ENCODE measurements at regions not wholly inside any gene's neighbourhood (a gene's known extent, or its start where the extent isn't known, plus 50 kb on each side); places are given as distances from the start of the nearest gene placed in this dataset.
A peak's percentile ranks its signal among the peaks of the same experiment; 100 is the strongest.
"Not testable (repeated sequence)": the region's sequence is repeated elsewhere in the genome, so short reads cannot be mapped to it uniquely, and the experiment has no call there.

GRCh38 chr3:147299656-147300055 is 106.7 kb downstream of the ZIC4 start:
- Histone ChIP-seq H3K9me3 (ENCODE audit: control insufficient read depth, insufficient read depth, low read depth, low read length) (no peaks in the 10 kb centered on the region), H3K4me3 (ENCODE audit: low read depth, low read length) (no peak overlapping the region), H3K36me3 (ENCODE audit: control insufficient read depth, insufficient read depth, low read length) (no peaks in the 10 kb centered on the region), H3K4me1 (ENCODE audit: control insufficient read depth, insufficient read depth, low read length) (peaks cover 7% of the 10 kb centered on the region; the same call in 1 of the 2 replicates), H3K27me3 (ENCODE audit: control insufficient read depth, insufficient read depth, low read length) (no peaks in the 10 kb centered on the region), H3K9ac (ENCODE audit: low read length) (no peak overlapping the region), H3K27ac (ENCODE audit: low read depth, low read length) (no peak overlapping the region)

DNA sequence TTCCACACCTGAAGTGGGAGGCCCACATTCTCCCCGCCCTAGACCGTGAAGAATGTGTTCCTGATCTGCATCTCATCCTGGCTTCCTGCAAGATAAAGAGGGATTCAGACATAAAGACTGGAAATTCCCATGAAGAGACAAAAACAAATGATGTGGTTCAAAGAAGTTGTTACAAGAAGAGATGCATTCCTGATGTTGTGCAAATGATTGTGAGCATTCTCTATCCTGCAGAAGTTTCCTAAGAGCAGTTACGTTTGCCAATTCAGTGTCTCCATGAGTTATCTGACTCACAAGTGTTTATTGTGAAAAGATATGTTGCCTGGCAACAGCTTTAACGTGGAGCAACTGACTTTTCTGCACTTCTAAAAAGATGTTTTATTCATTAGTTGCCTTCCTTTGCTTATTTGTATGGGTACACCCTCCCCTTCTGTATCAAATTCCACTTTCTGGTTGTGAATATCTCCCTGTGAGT is 107.8 kb downstream of the ZIC4 start:
- no peaks in the 10 kb centered on the region for H3K27me3 ChIP-seq (ENCODE audit: control insufficient read depth, insufficient read depth, low read length)
- H3K4me1 ChIP-seq (ENCODE audit: control insufficient read depth, insufficient read depth, low read length) = peaks cover 7% of the 10 kb centered on the region; the same call in 1 of the 2 replicates
- no peak overlapping the region for H3K9ac ChIP-seq (ENCODE audit: low read length)
- H3K36me3 ChIP-seq (ENCODE audit: control insufficient read depth, insufficient read depth, low read length) = no peaks in the 10 kb centered on the region
- H3K4me3 ChIP-seq (ENCODE audit: low read depth, low read length) = no peak overlapping the region
- H3K9me3 ChIP-seq (ENCODE audit: control insufficient read depth, insufficient read depth, low read depth, low read length) = no peaks in the 10 kb centered on the region
- H3K27ac ChIP-seq (ENCODE audit: low read depth, low read length) = 0 out of 2 replicates have a peak overlapping the region, but pooled peaks have one; percentile 8

DNA sequence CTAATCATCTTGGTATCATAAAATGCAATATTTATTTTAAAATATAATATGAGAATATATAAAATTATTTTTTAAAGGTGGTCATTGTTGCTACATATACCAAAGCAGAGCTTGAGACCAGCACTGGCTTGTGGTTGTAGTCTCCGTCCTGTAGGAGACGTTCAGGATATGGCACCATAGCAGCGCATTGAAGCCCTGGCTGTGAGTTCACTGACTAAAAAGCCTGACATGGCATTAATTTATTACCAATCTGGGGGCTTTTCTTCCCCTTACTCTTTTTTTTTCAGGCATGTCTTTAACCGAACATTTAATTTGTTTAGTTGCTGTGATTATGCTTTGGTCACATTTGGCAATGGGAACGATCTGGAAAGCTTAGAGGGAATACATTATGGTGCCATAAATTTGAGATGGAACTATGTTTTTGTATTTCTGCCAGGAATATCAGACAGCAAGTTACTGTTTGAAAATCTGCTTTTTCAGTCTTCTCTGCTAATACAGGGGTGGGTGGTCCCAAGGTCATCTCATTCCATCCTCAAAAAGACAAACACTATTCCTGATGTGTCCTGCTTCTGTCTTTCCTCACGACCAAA is 108.5 kb downstream of the ZIC4 start:
- Histone ChIP-seq H3K9me3 (ENCODE audit: control insufficient read depth, insufficient read depth, low read depth, low read length) (no peaks in the 10 kb centered on the region), H3K27me3 (ENCODE audit: control insufficient read depth, insufficient read depth, low read length) (no peaks in the 10 kb centered on the region), H3K4me1 (ENCODE audit: control insufficient read depth, insufficient read depth, low read length) (peaks cover 7% of the 10 kb centered on the region; the same call in 1 of the 2 replicates), H3K4me3 (ENCODE audit: low read depth, low read length) (no peak overlapping the region), H3K36me3 (ENCODE audit: control insufficient read depth, insufficient read depth, low read length) (no peaks in the 10 kb centered on the region), H3K9ac (ENCODE audit: low read length) (no peak overlapping the region), H3K27ac (ENCODE audit: low read depth, low read length) (no peak overlapping the region)

DNA sequence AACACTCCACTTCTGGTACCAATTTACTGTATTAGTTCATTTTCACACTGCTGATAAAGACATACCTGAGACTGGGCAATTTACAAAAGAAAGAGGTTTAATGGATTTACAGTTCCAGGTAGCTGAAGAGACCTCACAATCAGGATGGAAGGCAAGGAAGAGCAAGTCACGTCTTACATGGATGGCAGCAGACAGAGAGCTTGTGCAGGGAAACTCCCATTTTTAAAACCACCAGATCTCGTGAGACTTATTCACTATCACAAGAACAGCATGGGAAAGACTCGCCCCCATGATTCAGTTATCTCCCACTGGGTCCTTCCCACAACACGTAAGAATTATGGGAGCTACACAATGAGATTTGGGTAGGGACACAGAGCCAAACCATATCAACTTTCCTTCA is 119.0 kb downstream of the ZIC4 start:
- not testable (repeated sequence) for H3K9me3 ChIP-seq (ENCODE audit: control insufficient read depth, insufficient read depth, low read depth, low read length); H3K36me3 ChIP-seq (ENCODE audit: control insufficient read depth, insufficient read depth, low read length); H3K4me3 ChIP-seq (ENCODE audit: low read depth, low read length); H3K27me3 ChIP-seq (ENCODE audit: control insufficient read depth, insufficient read depth, low read length); H3K4me1 ChIP-seq (ENCODE audit: control insufficient read depth, insufficient read depth, low read length); H3K9ac ChIP-seq (ENCODE audit: low read length); H3K27ac ChIP-seq (ENCODE audit: low read depth, low read length)

GRCh38 chr3:147269907-147270306 is 136.4 kb downstream of the ZIC4 start:
- no peaks in the 10 kb centered on the region for H3K27me3 ChIP-seq (ENCODE audit: control insufficient read depth, insufficient read depth, low read length)
- H3K9ac ChIP-seq (ENCODE audit: low read length) = no peak overlapping the region
- no peaks in the 10 kb centered on the region for H3K36me3 ChIP-seq (ENCODE audit: control insufficient read depth, insufficient read depth, low read length)
- no peaks in the 10 kb centered on the region for H3K4me1 ChIP-seq (ENCODE audit: control insufficient read depth, insufficient read depth, low read length)
- H3K4me3 ChIP-seq (ENCODE audit: low read depth, low read length) = no peak overlapping the region
- H3K27ac ChIP-seq (ENCODE audit: low read depth, low read length) = no peak overlapping the region
- H3K9me3 ChIP-seq (ENCODE audit: control insufficient read depth, insufficient read depth, low read depth, low read length) = no peaks in the 10 kb centered on the region; the same call in 1 of the 2 replicates

- Histone ChIP-seq H3K4me3 (ENCODE audit: low read depth, low read length) (no peak overlapping the region), H3K9ac (ENCODE audit: low read length) (no peak overlapping the region), H3K27ac (ENCODE audit: low read depth, low read length) (no peak overlapping the region), H3K36me3 (ENCODE audit: control insufficient read depth, insufficient read depth, low read length) (no peaks in the 10 kb centered on the region), H3K9me3 (ENCODE audit: control insufficient read depth, insufficient read depth, low read depth, low read length) (no peaks in the 10 kb centered on the region), H3K4me1 (ENCODE audit: control insufficient read depth, insufficient read depth, low read length) (no peaks in the 10 kb centered on the region), H3K27me3 (ENCODE audit: control insufficient read depth, insufficient read depth, low read length) (no peaks in the 10 kb centered on the region)
Observed at GRCh38 chr3:147267434-147267833, 138.9 kb downstream of the ZIC4 start.

DNA sequence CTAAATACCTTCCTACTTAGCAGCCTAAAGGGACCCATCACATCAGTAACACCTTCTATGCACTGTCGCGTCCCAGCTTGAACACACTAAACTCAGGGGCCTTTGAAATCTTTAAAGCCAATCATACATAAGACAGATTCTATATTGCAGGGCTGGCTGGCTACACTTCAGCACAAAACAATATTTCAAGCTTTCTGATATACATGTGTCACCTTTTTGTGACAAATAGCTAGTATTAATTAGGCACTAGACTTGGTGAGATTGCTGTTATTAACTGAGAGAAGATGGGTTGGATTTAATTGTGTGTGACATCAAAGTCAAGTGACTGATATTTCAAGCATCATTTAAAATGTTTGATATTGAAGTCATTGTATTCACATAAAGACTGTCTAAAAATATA is 148.4 kb downstream of the ZIC4 start:
- H3K4me1 ChIP-seq (ENCODE audit: control insufficient read depth, insufficient read depth, low read length) = no peaks in the 10 kb centered on the region
- no peak overlapping the region for H3K27ac ChIP-seq (ENCODE audit: low read depth, low read length)
- no peaks in the 10 kb centered on the region for H3K9me3 ChIP-seq (ENCODE audit: control insufficient read depth, insufficient read depth, low read depth, low read length)
- H3K9ac ChIP-seq (ENCODE audit: low read length) = no peak overlapping the region
- no peaks in the 10 kb centered on the region for H3K36me3 ChIP-seq (ENCODE audit: control insufficient read depth, insufficient read depth, low read length)
- H3K4me3 ChIP-seq (ENCODE audit: low read depth, low read length) = no peak overlapping the region
- no peaks in the 10 kb centered on the region for H3K27me3 ChIP-seq (ENCODE audit: control insufficient read depth, insufficient read depth, low read length)

GRCh38 chr3:147256739-147257138 is 149.6 kb downstream of the ZIC4 start:
- Histone ChIP-seq H3K27ac (ENCODE audit: low read depth, low read length) (no peak overlapping the region), H3K27me3 (ENCODE audit: control insufficient read depth, insufficient read depth, low read length) (no peaks in the 10 kb centered on the region), H3K4me1 (ENCODE audit: control insufficient read depth, insufficient read depth, low read length) (no peaks in the 10 kb centered on the region), H3K9me3 (ENCODE audit: control insufficient read depth, insufficient read depth, low read depth, low read length) (no peaks in the 10 kb centered on the region), H3K4me3 (ENCODE audit: low read depth, low read length) (no peak overlapping the region), H3K36me3 (ENCODE audit: control insufficient read depth, insufficient read depth, low read length) (no peaks in the 10 kb centered on the region), H3K9ac (ENCODE audit: low read length) (no peak overlapping the region)

DNA sequence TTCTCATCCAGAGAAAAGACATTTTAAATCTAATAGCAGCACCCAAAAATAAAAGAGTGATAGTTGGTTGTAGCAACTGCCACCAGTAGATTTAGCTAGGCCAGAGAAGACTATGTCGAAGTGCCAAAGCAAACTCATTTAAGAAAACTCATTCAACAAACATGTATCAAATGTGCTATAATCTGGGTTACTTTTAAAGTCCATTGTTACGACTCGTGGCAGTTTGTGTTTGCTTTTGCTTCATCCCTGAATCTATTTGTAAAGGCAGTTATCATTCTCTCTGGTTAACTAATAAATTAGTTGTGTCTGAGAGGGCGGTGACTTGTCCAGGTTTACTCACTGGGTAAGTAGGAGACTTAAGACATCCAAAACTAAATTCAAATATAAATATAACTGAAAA is 159.4 kb downstream of the ZIC4 start:
- Histone ChIP-seq H3K9me3 (ENCODE audit: control insufficient read depth, insufficient read depth, low read depth, low read length) (no peaks in the 10 kb centered on the region), H3K27ac (ENCODE audit: low read depth, low read length) (no peak overlapping the region), H3K36me3 (ENCODE audit: control insufficient read depth, insufficient read depth, low read length) (no peaks in the 10 kb centered on the region), H3K4me3 (ENCODE audit: low read depth, low read length) (no peak overlapping the region), H3K27me3 (ENCODE audit: control insufficient read depth, insufficient read depth, low read length) (no peaks in the 10 kb centered on the region), H3K4me1 (ENCODE audit: control insufficient read depth, insufficient read depth, low read length) (no peaks in the 10 kb centered on the region), H3K9ac (ENCODE audit: low read length) (no peak overlapping the region)

DNA sequence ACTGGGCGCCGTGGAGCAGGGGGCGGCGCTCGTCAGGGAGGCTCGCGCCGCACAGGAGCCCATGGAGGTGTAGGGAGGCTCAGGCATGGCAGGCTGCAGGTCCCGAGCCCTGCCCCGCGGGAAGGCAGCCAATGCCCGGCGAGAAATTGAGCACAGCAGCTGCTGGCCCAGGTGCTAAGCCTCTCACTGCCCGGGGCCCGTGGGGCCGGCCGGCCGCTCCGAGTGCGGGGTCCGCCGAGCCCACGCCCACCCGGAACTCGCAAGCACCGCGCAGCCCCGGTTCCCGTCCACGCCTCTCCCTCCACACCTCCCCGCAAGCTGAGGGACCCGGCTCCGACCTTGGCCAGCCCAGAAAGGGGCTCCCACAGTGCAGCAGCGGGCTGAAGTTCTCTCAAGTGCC is 160.7 kb downstream of the ZIC4 start:
- H3K9me3 ChIP-seq (ENCODE audit: control insufficient read depth, insufficient read depth, low read depth, low read length) = not testable (repeated sequence)

GRCh38 chr3:147245022-147245421 is 161.3 kb downstream of the ZIC4 start:
- H3K27ac ChIP-seq (ENCODE audit: low read depth, low read length); H3K4me1 ChIP-seq (ENCODE audit: control insufficient read depth, insufficient read depth, low read length); H3K9ac ChIP-seq (ENCODE audit: low read length); H3K4me3 ChIP-seq (ENCODE audit: low read depth, low read length); H3K9me3 ChIP-seq (ENCODE audit: control insufficient read depth, insufficient read depth, low read depth, low read length); H3K36me3 ChIP-seq (ENCODE audit: control insufficient read depth, insufficient read depth, low read length); H3K27me3 ChIP-seq (ENCODE audit: control insufficient read depth, insufficient read depth, low read length): not testable (repeated sequence)

More for the DNA sequence above, 160.7 kb downstream of the ZIC4 start:
- H3K27me3 ChIP-seq (ENCODE audit: control insufficient read depth, insufficient read depth, low read length); H3K36me3 ChIP-seq (ENCODE audit: control insufficient read depth, insufficient read depth, low read length); H3K4me1 ChIP-seq (ENCODE audit: control insufficient read depth, insufficient read depth, low read length); H3K4me3 ChIP-seq (ENCODE audit: low read depth, low read length); H3K27ac ChIP-seq (ENCODE audit: low read depth, low read length); H3K9ac ChIP-seq (ENCODE audit: low read length): not testable (repeated sequence)

DNA sequence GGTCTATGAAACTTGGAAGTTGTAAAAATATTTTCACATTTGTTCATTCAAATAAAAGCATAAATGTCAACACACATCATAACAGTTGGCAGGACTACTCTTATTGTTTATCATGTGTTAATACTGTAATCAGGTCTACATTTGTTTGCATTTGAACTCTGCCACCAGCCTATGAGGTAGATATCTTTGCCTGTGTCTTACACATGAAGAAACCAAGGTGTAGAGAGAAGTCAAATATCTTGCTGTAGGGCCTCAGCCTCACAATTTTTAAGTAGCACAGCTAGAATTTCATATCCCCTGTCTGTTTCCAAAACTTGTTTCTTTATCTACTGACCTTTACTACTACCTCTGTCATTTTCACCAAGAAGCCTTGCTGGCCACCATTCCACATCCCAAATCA is 161.9 kb downstream of the ZIC4 start:
- H3K36me3 ChIP-seq (ENCODE audit: control insufficient read depth, insufficient read depth, low read length) = no peaks in the 10 kb centered on the region
- no peaks in the 10 kb centered on the region for H3K4me1 ChIP-seq (ENCODE audit: control insufficient read depth, insufficient read depth, low read length)
- no peak overlapping the region for H3K4me3 ChIP-seq (ENCODE audit: low read depth, low read length)
- no peaks in the 10 kb centered on the region for H3K9me3 ChIP-seq (ENCODE audit: control insufficient read depth, insufficient read depth, low read depth, low read length)
- H3K27ac ChIP-seq (ENCODE audit: low read depth, low read length) = no peak overlapping the region
- no peak overlapping the region for H3K9ac ChIP-seq (ENCODE audit: low read length)
- no peaks in the 10 kb centered on the region for H3K27me3 ChIP-seq (ENCODE audit: control insufficient read depth, insufficient read depth, low read length)
